Stimulated activated CD8-positive, alpha-beta memory T cell treated with anti-CD3 and anti-CD28 coated beads, Interleukin-15, amount 100 ng/mL, for 4 hours (primary cell): ENCODE measurements at regions not wholly inside any gene's neighbourhood (a gene's known extent, or its start where the extent isn't known, plus 50 kb on each side); places are given as distances from the start of the nearest gene placed in this dataset.
"Not testable (repeated sequence)": the region's sequence is repeated elsewhere in the genome, so short reads cannot be mapped to it uniquely, and the experiment has no call there.

Experiments used
- DNase-seq, 2 donors: peaks; one replicate each; pipeline ENCODE4 v3.0.0-alpha.2; 2020; ENCODE audit warnings: low read depth in 2 of 2

DNA sequence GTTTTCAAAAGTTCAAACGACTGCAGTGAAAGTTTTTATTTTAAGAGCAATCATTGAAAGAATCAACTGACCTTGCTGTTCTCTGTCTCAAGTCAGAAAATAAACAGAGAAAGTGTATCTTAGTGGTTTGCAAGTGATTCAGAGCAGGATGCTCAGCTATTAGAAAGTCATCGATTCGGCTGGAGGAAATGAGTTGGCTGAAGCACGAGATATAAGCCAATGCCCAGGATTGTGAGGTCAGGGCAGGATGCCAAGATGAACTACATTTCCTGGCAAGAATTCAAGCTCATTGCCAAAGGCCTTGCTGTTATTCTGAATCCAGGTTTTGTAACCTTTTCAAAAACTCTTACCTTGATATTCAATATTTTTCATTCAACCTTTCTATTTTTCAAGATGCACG is 541.4 kb upstream of the BOD1L1 start:
- no peak for DNase-seq

DNA sequence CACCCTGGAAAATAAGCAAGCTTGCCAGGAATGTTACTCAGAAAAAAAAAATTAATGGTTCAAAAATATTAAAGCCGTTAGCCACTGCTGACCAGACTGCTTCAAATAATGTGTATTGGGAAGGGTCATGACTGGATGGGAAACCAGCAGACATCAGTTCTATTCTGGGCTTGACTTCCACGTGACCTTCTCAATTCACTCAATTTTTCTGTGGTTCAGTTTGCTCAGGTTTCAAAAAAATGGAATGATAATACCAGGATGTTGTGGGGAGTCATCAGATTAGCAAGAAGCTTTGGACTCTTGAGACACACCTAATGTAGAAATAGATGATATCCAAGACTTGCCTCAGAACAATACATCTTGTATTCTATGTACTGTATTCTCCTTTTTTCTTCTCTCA is 541.9 kb upstream of the BOD1L1 start:
- DNase-seq = no peak

DNA sequence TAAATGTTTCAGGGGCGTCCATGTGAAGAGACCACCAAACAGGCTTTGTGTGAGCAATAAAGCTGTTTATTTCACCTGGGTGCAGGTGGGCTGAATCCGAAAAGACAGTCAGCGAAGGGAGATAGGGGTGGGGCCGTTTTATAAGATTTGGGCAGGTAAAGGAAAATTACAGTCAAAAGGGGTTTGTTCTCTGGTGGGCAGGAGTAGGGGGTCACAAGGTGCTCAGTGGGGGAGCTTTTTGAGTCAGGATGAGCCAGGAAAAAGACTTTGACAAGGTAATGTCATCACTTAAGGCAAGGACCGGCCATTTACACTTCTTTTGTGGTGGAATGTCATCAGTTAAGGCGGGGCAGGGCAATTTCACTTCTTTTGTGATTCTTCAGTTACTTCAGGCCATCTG is 542.4 kb upstream of the BOD1L1 start:
- DNase-seq = not testable (repeated sequence)

GRCh38 chr4:14176613-14177012 is 549.1 kb upstream of the BOD1L1 start:
- DNase-seq = no peak

DNA sequence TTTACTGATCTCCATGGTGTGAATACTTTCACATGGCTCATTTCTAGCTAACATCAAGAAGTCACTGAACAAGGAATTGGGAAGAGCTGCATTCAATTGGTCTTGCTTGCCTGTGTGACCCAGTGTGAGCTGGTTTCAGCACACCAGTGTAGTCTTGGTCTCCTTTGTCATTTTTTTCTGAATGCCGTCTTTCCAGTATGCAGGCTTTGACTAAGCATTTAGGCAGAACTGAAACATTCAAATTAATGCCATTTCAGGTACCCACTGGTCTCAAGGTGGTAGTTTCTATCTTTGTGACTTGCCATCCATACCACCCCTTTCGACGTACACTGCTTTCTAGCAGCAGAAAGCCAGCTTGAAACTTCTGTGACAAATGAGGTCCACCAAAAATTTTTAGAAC is 550.5 kb upstream of the BOD1L1 start:
- DNase-seq = no peak

DNA sequence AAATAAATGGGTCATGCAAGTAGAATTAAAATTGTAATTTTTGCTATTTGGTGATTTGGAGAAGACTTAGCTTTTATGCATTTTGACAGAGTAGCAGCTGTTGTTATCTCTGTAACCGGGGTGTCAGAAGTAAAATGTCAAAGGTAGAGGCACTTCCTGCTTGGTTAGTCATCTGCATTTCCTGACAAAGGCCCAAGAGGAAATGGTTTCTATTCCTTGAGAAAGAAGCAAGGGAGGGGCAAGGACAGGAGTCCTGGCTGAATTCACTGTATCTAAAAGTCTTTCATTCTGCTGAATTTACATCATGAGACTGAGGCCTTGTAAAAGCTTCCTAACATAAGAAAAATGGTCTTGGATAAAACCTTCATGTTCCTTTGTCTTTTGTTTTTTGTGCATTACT is 550.9 kb upstream of the BOD1L1 start:
- no peak for DNase-seq

DNA sequence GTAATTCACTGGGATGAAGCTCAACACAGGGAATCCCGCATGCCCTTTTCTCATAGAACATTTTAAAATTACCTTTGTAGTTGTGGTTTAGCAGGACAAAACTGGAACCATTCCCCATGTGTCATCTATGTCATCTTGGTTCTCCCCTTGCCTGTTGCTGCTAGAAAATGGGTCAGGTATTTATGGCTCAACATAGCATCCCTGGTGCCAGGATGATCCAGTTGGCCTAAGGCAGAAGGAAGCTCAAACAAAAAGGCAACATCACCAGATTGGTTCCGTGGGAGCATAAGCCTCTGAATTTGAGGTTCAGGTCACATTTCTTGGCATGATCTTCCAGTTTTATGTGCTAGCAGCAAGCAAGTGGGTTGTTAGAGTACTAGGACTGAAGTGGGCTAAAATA is 552.6 kb upstream of the BOD1L1 start:
- no peak for DNase-seq

DNA sequence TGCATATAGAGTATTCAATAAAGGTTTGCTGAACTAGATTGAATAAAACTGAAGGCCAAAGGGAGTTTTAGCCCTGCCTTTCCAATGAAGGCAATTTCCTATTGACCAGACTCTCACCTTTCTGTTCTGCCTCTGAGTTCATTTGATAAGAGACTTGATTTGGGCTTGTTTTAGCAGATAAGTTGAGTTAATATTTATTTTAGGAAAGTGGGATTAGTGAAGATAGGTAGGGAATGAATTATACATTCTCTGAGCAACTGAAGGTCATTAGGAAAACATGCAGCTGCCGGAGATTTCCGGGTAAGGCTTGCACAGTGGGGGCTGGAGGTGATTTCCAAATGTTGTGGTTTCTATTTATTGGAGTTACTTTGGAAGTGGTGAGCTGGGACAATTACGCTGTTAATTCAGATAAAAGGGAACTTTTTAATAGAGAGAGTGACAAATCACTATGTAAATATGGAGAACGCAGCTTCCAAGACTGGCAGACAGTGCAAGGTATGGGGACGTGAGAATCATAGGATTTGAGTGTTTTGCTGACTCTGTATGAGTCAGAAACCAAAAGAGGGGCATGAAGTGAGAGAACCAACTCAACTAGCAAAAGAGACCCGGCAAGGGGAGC is 553.6 kb upstream of the BOD1L1 start:
- no peak for DNase-seq

GRCh38 chr4:14182148-14182547 is 554.6 kb upstream of the BOD1L1 start:
- DNase-seq = no peak

DNA sequence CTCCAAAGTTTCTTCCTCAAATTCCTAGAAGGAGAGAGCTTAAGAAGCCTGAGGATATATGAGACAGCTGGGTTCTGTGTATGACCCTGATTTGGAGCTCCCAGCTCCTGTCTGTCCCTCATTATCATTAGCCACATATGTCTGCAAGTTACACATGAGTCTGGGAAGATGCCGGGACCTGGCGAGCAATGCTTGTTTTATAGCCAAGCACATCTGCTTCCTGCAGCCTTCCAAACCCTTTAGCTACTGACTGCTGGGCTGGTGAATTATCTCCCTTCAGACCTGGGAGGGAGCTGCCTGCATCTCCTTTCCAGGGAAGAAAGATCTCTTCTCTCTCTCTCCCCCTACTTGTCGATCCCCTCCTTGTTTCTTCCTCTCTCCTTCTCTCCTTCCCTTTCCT is 556.7 kb upstream of the BOD1L1 start:
- DNase-seq = no peak

GRCh38 chr4:14184767-14185166 is 557.2 kb upstream of the BOD1L1 start:
- DNase-seq = no peak

DNA sequence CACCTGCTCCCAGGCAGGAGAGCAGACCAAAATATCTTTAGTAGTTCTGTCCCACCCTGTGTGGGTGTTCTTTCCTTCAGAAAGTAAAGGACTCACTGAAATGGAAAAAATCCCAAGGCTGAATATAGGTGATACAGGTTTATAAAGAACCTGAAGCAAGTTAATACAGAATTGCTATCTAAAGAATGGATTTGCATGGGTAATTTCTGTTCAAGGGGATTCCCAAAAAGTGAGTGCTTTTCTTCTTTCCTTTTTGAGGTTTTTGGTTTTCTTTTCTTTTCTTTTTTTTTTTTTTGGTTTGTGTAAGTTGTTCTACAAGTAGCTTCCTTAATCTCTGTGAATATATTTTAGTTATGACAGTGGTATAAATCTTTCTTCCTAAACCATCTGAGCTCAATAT is 560.7 kb upstream of the BOD1L1 start:
- DNase-seq = no peak

DNA sequence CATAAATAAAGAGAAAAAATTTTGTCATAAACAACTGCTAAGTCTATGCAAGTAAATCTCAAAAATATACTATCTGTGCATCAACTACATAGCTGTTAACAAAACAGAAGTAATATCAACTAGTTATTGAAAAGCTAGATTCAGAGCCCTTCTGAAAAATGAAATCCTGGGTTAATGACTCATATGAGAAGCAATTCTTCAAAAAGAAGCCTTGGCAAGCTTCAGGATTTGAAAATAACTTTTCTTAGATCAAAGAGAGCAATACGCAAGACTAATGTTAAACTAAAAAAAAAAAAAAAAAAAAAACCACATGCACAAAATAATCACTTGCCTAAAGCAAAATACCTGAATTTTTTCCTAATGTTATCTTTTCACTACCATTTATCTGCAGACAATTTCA is 566.1 kb upstream of the BOD1L1 start:
- DNase-seq = no peak

DNA sequence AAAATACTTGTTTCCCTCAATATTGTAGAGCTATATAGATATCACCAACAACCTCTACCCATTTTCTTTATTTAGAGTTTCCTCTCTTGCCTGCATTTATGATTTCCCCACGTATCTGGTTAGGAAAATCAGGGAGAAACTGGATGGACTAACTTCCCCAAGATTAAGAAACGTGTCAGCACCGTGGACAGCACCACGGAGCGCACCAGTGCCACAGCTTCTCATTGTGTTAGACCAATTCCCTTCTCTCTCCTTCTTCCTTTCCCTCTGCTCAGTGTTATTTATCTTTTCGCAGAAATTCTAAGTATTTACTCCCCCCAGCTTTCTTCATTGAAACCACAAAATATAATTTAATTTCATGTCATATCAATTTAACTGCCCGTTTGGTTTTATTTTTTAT is 568.6 kb upstream of the BOD1L1 start:
- DNase-seq = no peak

DNA sequence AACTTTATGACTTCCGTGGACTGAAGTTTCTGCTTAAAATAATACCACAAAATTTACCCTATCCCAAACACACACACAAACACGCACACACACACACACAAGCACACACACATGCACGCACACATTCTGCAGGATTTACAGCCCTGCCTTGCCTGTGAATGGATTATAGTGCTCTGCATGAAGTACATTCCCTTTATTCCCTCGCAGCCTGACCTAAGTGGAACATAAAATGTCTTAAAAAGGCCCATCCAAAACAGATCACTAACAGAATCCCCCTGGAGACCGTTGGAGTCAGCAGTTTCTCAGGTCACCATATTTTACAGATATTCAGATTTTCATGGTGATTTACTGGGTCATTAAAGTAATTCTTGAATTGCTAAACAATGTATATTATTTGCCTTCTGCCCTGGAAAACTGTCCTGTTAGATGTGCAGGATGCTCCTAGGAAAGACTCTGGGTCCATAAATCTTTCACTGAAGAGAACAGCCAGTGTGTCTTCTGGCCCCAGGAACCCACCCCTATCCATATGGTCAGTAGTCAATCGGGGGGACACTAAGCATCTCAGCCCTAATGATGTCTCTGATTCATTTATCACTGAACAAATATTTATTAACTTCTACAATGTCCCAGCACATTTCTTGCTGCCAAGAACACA is 587.7 kb upstream of the BOD1L1 start:
- no peak for DNase-seq

GRCh38 chr4:14217401-14217800 is 589.9 kb upstream of the BOD1L1 start:
- DNase-seq = no peak

- no peak for DNase-seq
These were observed 591.1 kb upstream of the BOD1L1 start for GRCh38 chr4:14218641-14219040.

DNA sequence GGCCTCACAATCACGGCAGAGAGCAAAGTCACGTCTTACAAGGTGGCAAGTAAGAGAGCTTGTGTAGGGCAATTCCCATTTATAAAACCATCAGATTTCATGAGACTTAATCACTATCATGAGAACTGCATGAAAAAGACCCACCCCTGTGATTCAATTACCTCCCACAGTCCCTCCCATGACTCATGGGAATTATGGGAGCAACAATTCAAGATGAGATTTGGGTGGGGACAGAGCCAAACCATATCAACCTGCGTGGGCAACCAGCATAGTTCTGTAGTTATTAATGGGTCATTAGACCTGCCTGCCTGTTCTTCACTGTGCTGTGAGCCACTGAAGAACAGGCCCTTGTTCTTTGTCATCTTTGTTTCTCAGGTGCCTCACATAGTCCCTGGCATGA is 593.7 kb upstream of the BOD1L1 start:
- no peak for DNase-seq

- DNase-seq = no peak
These were observed 595.0 kb upstream of the BOD1L1 start for GRCh38 chr4:14222377-14223029.

DNA sequence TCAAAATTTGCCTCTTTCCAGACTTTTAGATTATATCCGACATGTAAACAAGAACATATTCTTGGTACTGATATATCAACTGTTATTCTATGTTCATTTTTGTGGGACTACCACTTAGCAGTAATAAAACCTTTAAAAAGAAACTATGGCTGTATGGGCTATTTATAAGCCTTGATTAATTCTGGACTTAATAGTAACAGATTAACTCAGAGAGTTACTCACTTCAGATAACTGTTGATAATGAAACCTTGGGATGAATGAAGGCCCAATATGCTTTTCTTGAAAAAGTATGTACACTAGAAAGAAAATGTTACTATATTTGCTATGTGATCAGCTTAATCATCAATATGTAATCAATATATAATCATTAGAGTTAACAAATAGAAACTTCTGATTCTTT is 595.9 kb upstream of the BOD1L1 start:
- DNase-seq = no peak

DNA sequence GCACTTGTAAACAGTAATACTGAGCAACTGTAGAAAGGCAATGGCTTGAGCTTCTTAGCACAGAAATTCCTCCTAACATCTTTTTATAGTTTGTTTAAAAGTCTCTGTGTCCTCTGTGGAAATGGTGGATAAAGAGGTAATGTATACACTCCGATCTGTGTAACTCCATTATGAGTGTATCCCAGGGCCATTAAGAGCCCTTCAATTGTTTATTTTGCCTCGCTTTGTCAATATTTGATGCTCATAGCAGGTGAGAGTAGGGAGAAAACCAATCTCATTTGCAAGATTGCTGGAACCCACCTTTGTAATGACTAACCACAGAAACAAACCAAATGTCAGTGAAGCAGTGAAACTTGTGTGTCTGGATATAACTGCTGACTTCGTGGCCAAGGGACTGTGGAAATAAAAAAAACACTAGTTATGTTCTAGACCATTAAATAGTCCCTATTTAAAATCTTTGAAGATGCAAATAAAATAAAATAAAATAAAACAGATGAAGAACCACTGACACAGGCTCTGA is 598.2 kb upstream of the BOD1L1 start:
- DNase-seq = no peak

DNA sequence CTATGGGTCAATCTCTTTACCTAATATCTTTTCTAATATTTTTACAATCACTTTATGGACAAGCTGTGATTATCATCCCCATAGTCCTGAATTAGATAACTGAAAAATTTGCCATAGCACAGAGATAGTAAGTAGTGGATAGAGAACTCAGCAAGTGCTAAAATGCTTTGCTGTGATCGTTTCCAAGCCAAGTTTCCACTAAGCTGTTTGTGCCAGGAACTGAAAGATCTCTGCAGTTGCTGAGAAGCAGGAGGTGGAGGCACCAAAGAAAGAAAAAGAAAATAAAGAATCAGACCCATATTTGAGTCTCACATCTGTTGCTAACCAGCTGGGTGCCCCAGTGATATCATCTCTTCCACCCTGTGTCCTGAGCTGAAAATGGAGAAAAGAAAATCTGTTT is 605.6 kb upstream of the BOD1L1 start:
- no peak for DNase-seq

DNA sequence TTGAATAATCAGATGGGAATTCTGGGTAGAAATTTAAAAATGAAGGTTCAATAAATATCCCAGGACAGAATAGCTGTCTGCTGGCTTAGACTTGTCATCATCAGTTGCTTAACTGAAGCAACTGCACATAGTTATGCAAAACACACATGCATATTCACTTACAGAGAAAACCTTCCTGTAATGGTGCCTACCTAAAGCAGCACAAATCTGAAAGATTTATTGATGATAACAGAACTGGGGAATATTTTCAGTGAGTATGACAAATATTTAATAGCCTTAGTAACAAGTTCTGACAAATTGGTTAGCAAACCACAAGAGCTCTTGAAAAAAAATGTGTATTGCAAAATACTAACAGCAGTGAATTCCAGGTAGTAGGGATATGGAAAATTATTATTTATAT is 606.8 kb upstream of the BOD1L1 start:
- no peak for DNase-seq
